Hepatocyte (in vitro differentiated cells): ENCODE measurements at regions not wholly inside any gene's neighbourhood (a gene's known extent, or its start where the extent isn't known, plus 50 kb on each side); places are given as distances from the start of the nearest gene placed in this dataset.
A peak's percentile ranks its signal among the peaks of the same experiment; 100 is the strongest.

Source experiments
- DNase-seq: peaks from one replicate; pipeline ENCODE4 v3.0.0-alpha.2; 2016; ENCODE audit warnings: low spot score
- H2AFZ ChIP-seq: fragments of 200-600 bp; sonication (generic); 2 replicates; pipeline ENCODE4 v1.6.0; 2016; ENCODE audit warnings: antibody characterized with exemption, mild to moderate bottlenecking
- H3K27ac ChIP-seq: fragments of 200-600 bp; sonication (generic); 2 replicates; pipeline ENCODE4 v1.5.1; 2016; ENCODE audit warnings: mild to moderate bottlenecking
- H3K27me3 ChIP-seq: fragments of 200-600 bp; sonication (generic); 2 replicates; pipeline ENCODE4 v1.6.1; 2016
- H3K36me3 ChIP-seq: fragments of 200-600 bp; sonication (generic); replicated peaks from 2 replicates; pipeline ENCODE4 v1.5.1; 2016; ENCODE audit warnings: low read depth; ENCODE audit not compliant: insufficient read depth
- H3K4me1 ChIP-seq: fragments of 200-600 bp; sonication (generic); 2 replicates; pipeline ENCODE4 v1.5.1; 2016; ENCODE audit warnings: mild to moderate bottlenecking, moderate library complexity; ENCODE audit not compliant: insufficient read depth
- H3K4me2 ChIP-seq: fragments of 200-600 bp; sonication (generic); 2 replicates; pipeline ENCODE4 v1.6.0; 2016
- H3K4me3 ChIP-seq: fragments of 200-600 bp; sonication (generic); 2 replicates; pipeline ENCODE4 v1.5.1; 2016; ENCODE audit warnings: mild to moderate bottlenecking
- H3K79me2 ChIP-seq: fragments of 200-600 bp; sonication (generic); 2 replicates; pipeline ENCODE4 v1.6.0; 2017; ENCODE audit warnings: mild to moderate bottlenecking
- H3K9me2 ChIP-seq: fragments of 200-600 bp; sonication (generic); replicated peaks from 2 replicates; pipeline ENCODE4 v1.6.0; 2017; ENCODE audit warnings: mild to moderate bottlenecking; ENCODE audit not compliant: insufficient read depth
- H3K9me3 ChIP-seq: fragments of 200-600 bp; sonication (generic); 2 replicates; pipeline ENCODE4 v1.5.1; 2016; ENCODE audit warnings: low read depth, mild to moderate bottlenecking
- H4K20me1 ChIP-seq: fragments of 200-600 bp; sonication (generic); 2 replicates; pipeline ENCODE4 v1.6.0; 2016; ENCODE audit warnings: mild to moderate bottlenecking; ENCODE audit not compliant: insufficient read depth, poor library complexity, severe bottlenecking
- CTCF ChIP-seq: fragments of 200-600 bp; sonication (generic); IDR thresholded peaks from 2 replicates; pipeline ENCODE4 v1.5.1; 2016; ENCODE audit warnings: antibody characterized with exemption, mild to moderate bottlenecking; ENCODE audit not compliant: poor library complexity
- EZH2 ChIP-seq: fragments of 200-600 bp; sonication (generic); IDR thresholded peaks from 2 replicates; pipeline ENCODE4 v1.6.1; 2016; ENCODE audit warnings: antibody characterized with exemption, mild to moderate bottlenecking, borderline replicate concordance
- EZH2phosphoT487 ChIP-seq: fragments of 200-600 bp; sonication (generic); IDR thresholded peaks from one replicate; pipeline ENCODE4 v1.6.1; 2018; ENCODE audit warnings: antibody characterized with exemption, mild to moderate bottlenecking, low read depth, moderate library complexity; ENCODE audit not compliant: unreplicated experiment, severe bottlenecking
- WGBS: methylation state at CpG from one replicate; pipeline ENCODE4 v1.1.6; 2016; ENCODE audit warnings: low lambda C conversion rate; ENCODE audit errors: missing lambda C conversion rate; 5-methylcytosine and 5-hydroxymethylcytosine counted together

GRCh38 chr3:64739971-64740631 lies 52.3 kb upstream of the ADAMTS9 start:
- Histone ChIP-seq H3K4me2 (peak overlapping the region; percentile 15), H3K9me3 (no peaks in the 10 kb centered on the region), H3K4me3 (no peak overlapping the region), H3K9me2 (no peaks in the 10 kb centered on the region), H3K27me3 (no peaks in the 10 kb centered on the region), H3K36me3 (no peaks in the 10 kb centered on the region), H3K4me1 (no peaks in the 10 kb centered on the region), H2AFZ (no peak overlapping the region), H3K27ac (peak overlapping the region; percentile 52), H3K79me2 (no peaks in the 10 kb centered on the region), H4K20me1 (no peaks in the 10 kb centered on the region)
- peak; percentile 23 for DNase-seq
- TF ChIP-seq EZH2 (no peak), CTCF (no peak), EZH2phosphoT487 (no peak)
- 61% methylated on average over 11 of the region's 11 CpGs for WGBS
